Muscle of leg (tissue), 3 donors: ENCODE measurements at regions not wholly inside any gene's neighbourhood (a gene's known extent, or its start where the extent isn't known, plus 50 kb on each side); places are given as distances from the start of the nearest gene placed in this dataset.

ENCODE experiments used
- DNase-seq: peaks from one replicate; pipeline ENCODE4 v3.0.0; 2013
- H3K27ac ChIP-seq: one replicate; pipeline ENCODE4 v1.5.1; 2013; ENCODE audit warnings: mild to moderate bottlenecking, low read length, control low read depth
- H3K27me3 ChIP-seq: one replicate; pipeline ENCODE4 v1.6.1; 2013; ENCODE audit warnings: low read length; ENCODE audit not compliant: control insufficient read depth, insufficient read depth
- H3K36me3 ChIP-seq: one replicate; pipeline ENCODE4 v1.6.1; 2013; ENCODE audit warnings: low read length; ENCODE audit not compliant: control insufficient read depth, insufficient read depth
- H3K4me1 ChIP-seq: one replicate; pipeline ENCODE4 v1.6.1; 2013; ENCODE audit warnings: low read length; ENCODE audit not compliant: control insufficient read depth, insufficient read depth
- H3K4me3 ChIP-seq: one replicate; pipeline ENCODE4 v1.5.1; 2013; ENCODE audit warnings: low read length, control low read depth
- H3K9me3 ChIP-seq: replicated peaks from 2 replicates; pipeline ENCODE4 v1.6.1; 2013; ENCODE audit warnings: low read depth, low read length; ENCODE audit not compliant: control insufficient read depth
- WGBS: methylation state at CpG from one replicate; pipeline ENCODE4 v1.1.5; 2013; ENCODE audit warnings: missing lambda C conversion rate; ENCODE audit not compliant: insufficient coverage; 5-methylcytosine and 5-hydroxymethylcytosine counted together

- Histone ChIP-seq H3K4me1 (peaks cover 2% of the 10 kb centered on the region), H3K27ac (no peak overlapping the region), H3K27me3 (no peaks in the 10 kb centered on the region), H3K36me3 (no peaks in the 10 kb centered on the region), H3K9me3 (no peaks in the 10 kb centered on the region), H3K4me3 (no peak overlapping the region)
- DNase-seq: peak; percentile 40
Observed at GRCh38 chr5:152337484-152337883, 67.6 kb downstream of the NMUR2 start.

GRCh38 chr5:152335461-152335860, 69.6 kb downstream of the NMUR2 start:
- no peaks in the 10 kb centered on the region for H3K9me3 ChIP-seq
- no peak overlapping the region for H3K4me3 ChIP-seq
- no peaks in the 10 kb centered on the region for H3K36me3 ChIP-seq
- H3K4me1 ChIP-seq: peaks cover 2% of the 10 kb centered on the region
- no peak overlapping the region for H3K27ac ChIP-seq
- WGBS: no CpG with 5 or more reads among the region's 1 CpG
- H3K27me3 ChIP-seq: no peaks in the 10 kb centered on the region
- DNase-seq: no peak

- DNase-seq: peak; percentile 30
Observed at GRCh38 chr5:152332716-152333460, 72.2 kb downstream of the NMUR2 start.

GRCh38 chr5:152331718-152332117, 73.4 kb downstream of the NMUR2 start:
- DNase-seq: no peak
- H3K4me1 ChIP-seq: peaks cover 2% of the 10 kb centered on the region
- no peak overlapping the region for H3K4me3 ChIP-seq
- no peaks in the 10 kb centered on the region for H3K27me3 ChIP-seq
- no peak overlapping the region for H3K27ac ChIP-seq
- no peaks in the 10 kb centered on the region for H3K36me3 ChIP-seq
- H3K9me3 ChIP-seq: no peaks in the 10 kb centered on the region
- WGBS: 29% methylated on average over 1 of the region's 2 CpGs

More at GRCh38 chr5:152332716-152333460, 72.2 kb downstream of the NMUR2 start:
- 27% methylated on average over 3 of the region's 5 CpGs for WGBS
- Histone ChIP-seq H3K4me3 (no peak overlapping the region), H3K36me3 (no peaks in the 10 kb centered on the region), H3K4me1 (peaks cover 2% of the 10 kb centered on the region), H3K9me3 (no peaks in the 10 kb centered on the region), H3K27ac (no peak overlapping the region), H3K27me3 (no peaks in the 10 kb centered on the region)

- Histone ChIP-seq H3K36me3 (no peaks in the 10 kb centered on the region), H3K4me1 (peaks cover 2% of the 10 kb centered on the region), H3K27me3 (no peaks in the 10 kb centered on the region), H3K9me3 (no peaks in the 10 kb centered on the region), H3K4me3 (no peak overlapping the region), H3K27ac (no peak overlapping the region)
- DNase-seq: no peak
- no CpG with 5 or more reads among the region's 2 CpGs for WGBS
Observed at GRCh38 chr5:152331006-152331405, 74.1 kb downstream of the NMUR2 start.

- H3K27ac ChIP-seq: no peak overlapping the region
- WGBS: 72% methylated on average over 3 of the region's 5 CpGs
- peaks cover 2% of the 10 kb centered on the region for H3K4me1 ChIP-seq
- no peak for DNase-seq
- no peaks in the 10 kb centered on the region for H3K9me3 ChIP-seq
- H3K4me3 ChIP-seq: no peak overlapping the region
- no peaks in the 10 kb centered on the region for H3K36me3 ChIP-seq
- H3K27me3 ChIP-seq: no peaks in the 10 kb centered on the region
Observed at GRCh38 chr5:152329761-152330283, 75.3 kb downstream of the NMUR2 start.

GRCh38 chr5:152329207-152329606, 75.9 kb downstream of the NMUR2 start:
- no peak for DNase-seq
- no peaks in the 10 kb centered on the region for H3K27me3 ChIP-seq
- WGBS: 46% methylated on average over 4 of the region's 5 CpGs
- H3K4me3 ChIP-seq: no peak overlapping the region
- H3K27ac ChIP-seq: no peak overlapping the region
- H3K36me3 ChIP-seq: no peaks in the 10 kb centered on the region
- H3K9me3 ChIP-seq: peaks cover under 1% of the 10 kb centered on the region
- peaks cover 2% of the 10 kb centered on the region for H3K4me1 ChIP-seq

- Histone ChIP-seq H3K4me3 (no peak overlapping the region), H3K27ac (no peak overlapping the region), H3K36me3 (no peaks in the 10 kb centered on the region), H3K4me1 (no peaks in the 10 kb centered on the region), H3K9me3 (no peaks in the 10 kb centered on the region), H3K27me3 (no peaks in the 10 kb centered on the region)
- DNase-seq: no peak
- no CpG with 5 or more reads among the region's 4 CpGs for WGBS
Observed at GRCh38 chr5:152315942-152316341, 89.1 kb downstream of the NMUR2 start.

GRCh38 chr5:152314196-152314829, 90.8 kb downstream of the NMUR2 start:
- Histone ChIP-seq H3K4me1 (no peaks in the 10 kb centered on the region), H3K4me3 (no peak overlapping the region), H3K27ac (no peak overlapping the region), H3K36me3 (no peaks in the 10 kb centered on the region), H3K9me3 (no peaks in the 10 kb centered on the region), H3K27me3 (no peaks in the 10 kb centered on the region)
- no CpG with 5 or more reads among the region's 1 CpG for WGBS
- DNase-seq: no peak

GRCh38 chr5:152309926-152310450, 95.1 kb downstream of the NMUR2 start:
- no peak for DNase-seq
- Histone ChIP-seq H3K4me3 (no peak overlapping the region), H3K9me3 (no peaks in the 10 kb centered on the region), H3K36me3 (no peaks in the 10 kb centered on the region), H3K4me1 (no peaks in the 10 kb centered on the region), H3K27ac (no peak overlapping the region), H3K27me3 (no peaks in the 10 kb centered on the region)
- no CpG with 5 or more reads among the region's 2 CpGs for WGBS
